Progenitor cell of endocrine pancreas (in vitro differentiated cells): ENCODE measurements at regions not wholly inside any gene's neighbourhood (a gene's known extent, or its start where the extent isn't known, plus 50 kb on each side); places are given as distances from the start of the nearest gene placed in this dataset.

ENCODE experiments used
- DNase-seq: peaks from one replicate; pipeline ENCODE4 v3.0.0; 2021; ENCODE audit warnings: low spot score; ENCODE audit not compliant: unreplicated experiment
- H3K27ac Mint-ChIP-seq: 2 replicates; pipeline ENCODE4 v1.8.0; 2021; ENCODE audit warnings: mild to moderate bottlenecking, moderate library complexity, mixed read lengths
- H3K27me3 Mint-ChIP-seq: 2 replicates; pipeline ENCODE4 v1.8.0; 2021; ENCODE audit warnings: mixed read lengths
- H3K36me3 Mint-ChIP-seq: 2 replicates; pipeline ENCODE4 v1.8.0; 2022; ENCODE audit warnings: mixed read lengths; ENCODE audit not compliant: insufficient read depth
- H3K4me1 Mint-ChIP-seq: 2 replicates; pipeline ENCODE4 v1.8.0; 2021; ENCODE audit warnings: low read depth, mixed read lengths
- H3K4me3 Mint-ChIP-seq: 2 replicates; pipeline ENCODE4 v1.8.0; 2021; ENCODE audit warnings: low read depth, mild to moderate bottlenecking, moderate library complexity, mixed read lengths
- H3K9me3 Mint-ChIP-seq: 2 replicates; pipeline ENCODE4 v1.8.0; 2021; ENCODE audit warnings: low read depth, mixed read lengths
- CTCF ChIP-seq: fragments of 200-600 bp; sonication (generic); IDR thresholded peaks from one replicate; pipeline ENCODE4 v1.5.0; 2021; ENCODE audit warnings: antibody characterized with exemption, mild to moderate bottlenecking; ENCODE audit not compliant: unreplicated experiment

DNA sequence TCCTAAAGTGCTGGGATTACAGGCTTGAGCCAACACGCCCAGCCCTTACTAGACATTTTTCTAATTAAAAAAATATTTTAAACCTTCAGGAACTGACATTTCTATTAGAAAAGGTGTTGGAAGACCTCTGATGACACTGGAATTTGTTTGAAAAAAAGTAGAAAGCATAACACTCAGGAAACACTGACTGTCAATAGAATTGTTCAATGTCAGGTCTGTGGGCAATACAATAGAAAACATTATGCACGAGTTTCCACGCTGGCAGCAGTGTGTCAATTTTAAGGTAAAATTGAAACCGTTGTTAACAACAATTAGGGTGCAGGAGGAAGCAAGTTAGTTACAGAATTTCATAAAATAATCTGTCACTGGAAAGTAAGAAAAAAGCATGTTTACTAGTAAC is 140.7 kb upstream of the KLHL4 start:
- no peaks in the 10 kb centered on the region for H3K4me1 Mint-ChIP-seq
- no peak for DNase-seq
- no peak overlapping the region for H3K27ac Mint-ChIP-seq
- H3K27me3 Mint-ChIP-seq = no peaks in the 10 kb centered on the region
- TF ChIP-seq CTCF = no peak
- H3K36me3 Mint-ChIP-seq = no peaks in the 10 kb centered on the region
- H3K4me3 Mint-ChIP-seq = no peak overlapping the region
- H3K9me3 Mint-ChIP-seq = no peaks in the 10 kb centered on the region

GRCh38 chrX:87388381-87388780 is 129.2 kb upstream of the KLHL4 start:
- H3K27ac Mint-ChIP-seq = no peak overlapping the region
- H3K4me1 Mint-ChIP-seq = peaks cover 17% of the 10 kb centered on the region
- no peak for TF ChIP-seq CTCF
- DNase-seq = no peak
- H3K9me3 Mint-ChIP-seq = peaks cover 3% of the 10 kb centered on the region
- no peak overlapping the region for H3K4me3 Mint-ChIP-seq
- H3K36me3 Mint-ChIP-seq = no peaks in the 10 kb centered on the region
- no peaks in the 10 kb centered on the region for H3K27me3 Mint-ChIP-seq

- TF ChIP-seq CTCF = no peak
- Mint-ChIP-seq H3K4me3 (no peak overlapping the region), H3K4me1 (peaks cover 17% of the 10 kb centered on the region), H3K27ac (no peak overlapping the region), H3K36me3 (no peaks in the 10 kb centered on the region), H3K27me3 (no peaks in the 10 kb centered on the region), H3K9me3 (no peaks in the 10 kb centered on the region)
- DNase-seq = no peak
Observed at GRCh38 chrX:87391742-87392141, 125.9 kb upstream of the KLHL4 start.

- no peak for TF ChIP-seq CTCF
- DNase-seq = no peak
- Mint-ChIP-seq H3K36me3 (no peaks in the 10 kb centered on the region), H3K4me3 (no peak overlapping the region), H3K9me3 (no peaks in the 10 kb centered on the region), H3K4me1 (peaks cover 17% of the 10 kb centered on the region), H3K27me3 (no peaks in the 10 kb centered on the region), H3K27ac (no peak overlapping the region)
Observed at GRCh38 chrX:87392369-87392768, 125.2 kb upstream of the KLHL4 start.

DNA sequence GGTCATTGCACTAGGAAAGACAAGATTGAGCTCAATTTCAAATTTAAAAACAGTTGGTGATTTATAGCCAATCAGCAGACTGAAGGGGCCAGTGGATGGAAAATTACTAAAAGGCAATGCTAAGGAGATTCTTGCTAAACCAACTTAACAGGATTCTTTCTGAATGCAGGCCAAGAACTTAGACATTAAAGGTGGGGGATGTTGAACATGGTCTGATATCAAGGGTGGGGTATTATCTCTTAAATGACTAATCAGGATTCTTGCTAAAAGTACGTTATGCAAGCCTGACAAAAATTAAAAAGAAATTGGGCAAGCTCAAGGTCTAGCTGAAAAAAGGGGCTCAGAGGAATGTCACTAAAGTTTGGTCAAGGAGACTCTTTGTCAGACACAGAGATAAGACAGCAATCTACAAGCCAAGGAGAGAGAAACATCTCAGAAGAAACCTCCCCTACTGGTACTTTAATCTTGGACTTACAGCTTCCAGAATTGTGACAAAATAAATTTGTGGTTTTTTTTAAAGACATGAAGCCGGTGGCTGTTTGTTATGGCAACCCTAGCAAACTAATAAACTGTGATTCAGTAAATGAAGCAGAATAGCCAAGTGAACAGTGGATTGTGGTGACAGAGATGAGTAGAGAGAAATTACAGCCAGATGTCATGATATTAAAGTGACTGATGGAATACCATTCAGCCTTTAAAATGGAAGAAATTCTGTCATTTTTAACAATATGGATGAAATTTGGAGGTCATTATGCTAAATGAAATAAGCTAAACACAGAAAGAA is 120.3 kb upstream of the KLHL4 start:
- peaks cover 6% of the 10 kb centered on the region for H3K4me1 Mint-ChIP-seq
- no peak overlapping the region for H3K27ac Mint-ChIP-seq
- no peak for TF ChIP-seq CTCF
- peaks cover 3% of the 10 kb centered on the region for H3K9me3 Mint-ChIP-seq
- DNase-seq = no peak
- H3K27me3 Mint-ChIP-seq = no peaks in the 10 kb centered on the region
- H3K4me3 Mint-ChIP-seq = no peak overlapping the region
- no peaks in the 10 kb centered on the region for H3K36me3 Mint-ChIP-seq
